ENCODE measurements at regions not wholly inside any gene's neighbourhood (a gene's known extent, or its start where the extent isn't known, plus 50 kb on each side); places are given as distances from the start of the nearest gene placed in this dataset.

DNA sequence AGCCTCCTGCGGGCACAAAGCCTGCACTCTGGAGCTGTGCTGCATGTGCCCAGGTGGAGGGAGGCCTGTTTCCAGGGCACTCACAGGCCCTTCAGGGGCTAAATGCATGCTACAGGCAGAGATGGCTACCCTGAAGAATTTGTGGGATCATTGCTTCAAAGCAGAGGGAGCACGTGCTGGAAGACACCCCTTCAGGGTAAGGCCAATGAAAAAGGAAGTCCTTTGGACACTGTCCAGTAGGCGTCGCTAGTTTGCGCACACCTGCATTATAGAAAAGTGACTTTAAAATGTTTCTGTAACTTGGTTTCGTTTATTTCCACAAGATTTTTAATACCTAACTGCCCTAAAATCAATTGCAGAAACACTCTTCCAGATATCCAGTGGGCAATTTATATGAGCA is 325.3 kb downstream of the ZNF516 start:
- TF ChIP-seq, protein P1, sequence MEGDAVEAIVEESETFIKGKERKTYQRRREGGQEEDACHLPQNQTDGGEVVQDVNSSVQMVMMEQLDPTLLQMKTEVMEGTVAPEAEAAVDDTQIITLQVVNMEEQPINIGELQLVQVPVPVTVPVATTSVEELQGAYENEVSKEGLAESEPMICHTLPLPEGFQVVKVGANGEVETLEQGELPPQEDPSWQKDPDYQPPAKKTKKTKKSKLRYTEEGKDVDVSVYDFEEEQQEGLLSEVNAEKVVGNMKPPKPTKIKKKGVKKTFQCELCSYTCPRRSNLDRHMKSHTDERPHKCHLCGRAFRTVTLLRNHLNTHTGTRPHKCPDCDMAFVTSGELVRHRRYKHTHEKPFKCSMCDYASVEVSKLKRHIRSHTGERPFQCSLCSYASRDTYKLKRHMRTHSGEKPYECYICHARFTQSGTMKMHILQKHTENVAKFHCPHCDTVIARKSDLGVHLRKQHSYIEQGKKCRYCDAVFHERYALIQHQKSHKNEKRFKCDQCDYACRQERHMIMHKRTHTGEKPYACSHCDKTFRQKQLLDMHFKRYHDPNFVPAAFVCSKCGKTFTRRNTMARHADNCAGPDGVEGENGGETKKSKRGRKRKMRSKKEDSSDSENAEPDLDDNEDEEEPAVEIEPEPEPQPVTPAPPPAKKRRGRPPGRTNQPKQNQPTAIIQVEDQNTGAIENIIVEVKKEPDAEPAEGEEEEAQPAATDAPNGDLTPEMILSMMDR (IDR thresholded peaks at IDR 0.05; ENCODE audit: insufficient read depth, low read length, poor library complexity, severe bottlenecking) = no peak
- no peak for TF ChIP-seq EZH2phosphoT487 (conservative IDR thresholded peaks at IDR 0.05; ENCODE audit: low read length)
